ENCODE measurements at regions not wholly inside any gene's neighbourhood (a gene's known extent, or its start where the extent isn't known, plus 50 kb on each side); places are given as distances from the start of the nearest gene placed in this dataset.

DNA sequence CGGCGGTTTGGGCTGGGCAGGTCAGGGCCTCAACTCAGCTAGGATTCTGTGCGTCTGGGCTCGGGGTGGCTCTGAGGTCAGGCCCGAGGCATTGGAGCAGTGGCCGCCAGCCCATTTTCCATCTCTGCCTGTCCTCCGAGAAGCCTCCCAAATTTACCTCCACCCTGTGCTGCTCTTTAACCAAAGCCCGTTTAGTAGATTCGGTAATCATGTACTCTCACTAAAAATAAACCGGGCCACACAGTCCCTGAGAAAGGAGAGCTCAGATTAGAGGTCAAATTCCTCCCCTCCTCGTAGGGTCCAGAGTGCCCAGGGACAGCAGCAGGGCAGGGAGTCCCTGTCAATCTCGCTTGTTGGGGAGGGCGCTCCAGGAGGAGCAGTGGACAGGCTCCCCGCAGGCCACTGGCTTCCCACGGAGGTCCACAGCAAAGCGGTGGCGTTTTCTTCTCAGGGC, 88.7 kb upstream of the CHST15 start:
- no peak overlapping the region for H3K4me3 ChIP-seq (ENCODE audit: low read depth, low read length)
- ChIA-PET POLR2A (no interaction called here), CTCF (no interaction called here)
- TF ChIP-seq, protein P1, sequence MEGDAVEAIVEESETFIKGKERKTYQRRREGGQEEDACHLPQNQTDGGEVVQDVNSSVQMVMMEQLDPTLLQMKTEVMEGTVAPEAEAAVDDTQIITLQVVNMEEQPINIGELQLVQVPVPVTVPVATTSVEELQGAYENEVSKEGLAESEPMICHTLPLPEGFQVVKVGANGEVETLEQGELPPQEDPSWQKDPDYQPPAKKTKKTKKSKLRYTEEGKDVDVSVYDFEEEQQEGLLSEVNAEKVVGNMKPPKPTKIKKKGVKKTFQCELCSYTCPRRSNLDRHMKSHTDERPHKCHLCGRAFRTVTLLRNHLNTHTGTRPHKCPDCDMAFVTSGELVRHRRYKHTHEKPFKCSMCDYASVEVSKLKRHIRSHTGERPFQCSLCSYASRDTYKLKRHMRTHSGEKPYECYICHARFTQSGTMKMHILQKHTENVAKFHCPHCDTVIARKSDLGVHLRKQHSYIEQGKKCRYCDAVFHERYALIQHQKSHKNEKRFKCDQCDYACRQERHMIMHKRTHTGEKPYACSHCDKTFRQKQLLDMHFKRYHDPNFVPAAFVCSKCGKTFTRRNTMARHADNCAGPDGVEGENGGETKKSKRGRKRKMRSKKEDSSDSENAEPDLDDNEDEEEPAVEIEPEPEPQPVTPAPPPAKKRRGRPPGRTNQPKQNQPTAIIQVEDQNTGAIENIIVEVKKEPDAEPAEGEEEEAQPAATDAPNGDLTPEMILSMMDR (IDR thresholded peaks at IDR 0.05; ENCODE audit: insufficient read depth, low read length, missing control alignments): no peak
- DNase-seq (ENCODE audit: low read depth, low spot score): no peak

DNA sequence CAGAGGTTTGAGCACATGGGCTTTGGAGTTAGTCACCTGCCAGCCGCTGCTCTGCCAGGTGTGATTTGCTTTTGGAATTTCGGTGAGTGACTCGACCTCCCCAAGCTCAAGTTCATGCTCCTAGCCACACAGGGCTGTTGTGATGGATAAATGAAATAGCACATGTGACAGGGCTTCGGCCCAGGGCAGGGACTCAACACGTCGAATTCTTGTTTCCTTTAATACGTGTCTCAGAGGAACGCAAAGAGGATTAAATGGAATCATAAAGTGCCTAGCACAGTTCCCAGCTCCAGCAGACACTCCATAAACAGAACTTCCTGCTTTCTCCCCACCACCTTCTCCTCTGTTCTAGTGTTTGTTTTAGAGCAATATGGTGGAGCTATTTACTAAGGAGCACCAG, 88.3 kb upstream of the CHST15 start:
- ChIA-PET CTCF (no interaction called here), POLR2A (no interaction called here)
- TF ChIP-seq, protein P1 (IDR thresholded peaks at IDR 0.05; ENCODE audit: insufficient read depth, low read length, missing control alignments): no peak
- DNase-seq (ENCODE audit: low read depth, low spot score): no peak
- no peak overlapping the region for H3K4me3 ChIP-seq (ENCODE audit: low read depth, low read length)

DNA sequence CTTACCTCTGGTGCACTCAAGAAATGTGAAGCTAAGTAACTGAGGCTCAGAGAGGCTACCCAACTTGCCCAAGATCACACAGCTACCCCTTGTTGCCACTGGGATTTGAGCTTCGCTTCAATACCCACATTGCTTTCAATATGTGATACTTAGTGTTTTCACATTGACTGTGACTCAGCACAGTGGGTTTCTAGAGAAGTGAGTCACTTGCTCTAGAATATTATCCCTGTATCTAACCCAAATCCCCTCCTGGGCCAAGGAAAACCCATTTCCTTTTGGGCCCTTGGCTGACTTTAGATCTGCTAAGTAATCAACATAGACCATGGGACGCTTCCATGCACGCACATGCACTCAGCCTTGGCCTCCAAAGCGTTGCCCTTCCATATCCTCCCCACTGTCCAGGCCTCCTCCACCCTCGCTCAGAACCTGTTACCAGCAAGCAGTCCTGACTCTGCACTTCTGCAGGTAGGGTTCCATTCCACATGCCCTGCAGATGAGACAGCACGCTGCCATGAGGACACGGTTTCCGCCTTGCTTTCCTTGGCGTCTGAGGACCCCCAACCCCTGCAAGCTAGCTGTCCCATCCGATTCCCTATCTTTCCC, 87.7 kb upstream of the CHST15 start:
- no peak for DNase-seq (ENCODE audit: low read depth, low spot score)
- TF ChIP-seq, protein P1 (IDR thresholded peaks at IDR 0.05; ENCODE audit: insufficient read depth, low read length, missing control alignments): no peak
- ChIA-PET CTCF (no interaction called here), POLR2A (no interaction called here)
- H3K4me3 ChIP-seq (ENCODE audit: low read depth, low read length): no peak overlapping the region

DNA sequence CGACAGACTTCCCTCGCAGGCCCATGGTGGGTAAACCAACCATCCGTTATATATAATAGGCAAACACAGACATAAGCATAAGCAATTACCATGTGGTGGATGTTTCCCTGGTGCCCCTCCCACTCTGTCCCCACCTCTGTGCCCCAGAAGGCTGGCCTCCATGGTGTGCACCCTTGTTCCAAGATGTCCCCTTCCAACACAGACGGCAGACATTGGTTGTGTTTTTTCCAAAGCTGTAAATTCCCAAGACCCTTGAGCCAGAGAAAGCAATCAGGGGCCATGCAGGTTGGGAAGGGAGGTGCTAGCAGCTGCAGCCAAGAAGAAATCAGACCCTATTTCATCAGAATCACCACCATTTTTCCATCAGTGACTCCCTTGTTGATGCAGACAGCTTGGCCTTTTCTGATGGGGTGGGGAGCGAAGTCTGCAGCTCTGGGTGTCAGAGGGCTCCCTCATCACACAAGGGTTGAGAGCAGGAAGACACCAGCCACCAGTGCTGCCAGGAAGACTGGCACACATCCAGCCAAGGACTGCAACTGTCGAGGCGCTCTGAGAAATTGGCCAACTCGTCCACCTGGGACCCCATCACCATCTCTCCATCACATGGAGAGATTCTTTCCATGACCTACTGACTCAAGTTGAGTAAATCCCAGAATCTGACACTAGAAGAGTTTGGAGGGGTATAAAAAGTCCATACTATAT, 86.8 kb upstream of the CHST15 start:
- CTCF ChIA-PET: no interaction called here

DNA sequence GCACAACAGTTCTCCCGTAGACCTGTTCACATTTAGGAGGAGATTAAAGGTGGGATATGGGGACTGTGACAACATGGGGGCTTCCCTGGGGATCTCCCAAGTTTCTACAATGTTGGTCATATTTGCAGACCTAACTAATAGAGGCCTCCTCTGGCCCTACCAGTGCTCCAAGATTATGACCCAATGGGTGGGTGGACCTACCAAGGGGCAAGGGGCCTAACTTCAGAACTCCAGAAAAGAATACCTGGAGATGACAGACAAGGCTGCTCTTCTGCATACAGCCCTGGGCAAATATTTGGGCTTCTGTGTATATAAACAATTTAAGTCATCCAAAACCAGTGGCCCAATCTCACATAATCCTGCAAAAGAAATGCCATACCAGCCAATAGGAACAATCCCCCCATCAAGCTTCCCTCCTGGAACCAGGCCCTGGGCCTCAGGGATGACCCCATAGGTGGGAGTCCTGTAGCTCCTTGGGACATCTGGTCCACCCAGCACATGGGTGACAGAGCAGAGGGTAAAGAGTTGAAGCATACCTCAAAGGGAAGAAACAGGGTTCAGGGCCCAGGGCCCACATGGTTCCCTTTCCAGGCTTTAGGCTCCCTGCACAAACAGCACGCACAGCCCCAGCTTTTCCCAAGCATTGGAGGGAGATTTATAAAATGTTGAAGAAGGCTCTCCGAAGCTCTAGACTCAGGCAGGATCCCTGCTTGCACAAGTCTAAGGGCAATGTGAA, 86.1 kb upstream of the CHST15 start:
- TF ChIP-seq, protein P1 (IDR thresholded peaks at IDR 0.05; ENCODE audit: insufficient read depth, low read length, missing control alignments): no peak
- no peak for DNase-seq (ENCODE audit: low read depth, low spot score)
- CTCF ChIA-PET: no interaction called here
- POLR2A ChIA-PET: no interaction called here
- H3K4me3 ChIP-seq (ENCODE audit: low read depth, low read length): no peak overlapping the region

More for the DNA sequence above, 86.8 kb upstream of the CHST15 start:
- H3K4me3 ChIP-seq (ENCODE audit: low read depth, low read length): no peak overlapping the region
- no peak for DNase-seq (ENCODE audit: low read depth, low spot score)
- TF ChIP-seq, protein P1 (IDR thresholded peaks at IDR 0.05; ENCODE audit: insufficient read depth, low read length, missing control alignments): no peak
- POLR2A ChIA-PET: no interaction called here

DNA sequence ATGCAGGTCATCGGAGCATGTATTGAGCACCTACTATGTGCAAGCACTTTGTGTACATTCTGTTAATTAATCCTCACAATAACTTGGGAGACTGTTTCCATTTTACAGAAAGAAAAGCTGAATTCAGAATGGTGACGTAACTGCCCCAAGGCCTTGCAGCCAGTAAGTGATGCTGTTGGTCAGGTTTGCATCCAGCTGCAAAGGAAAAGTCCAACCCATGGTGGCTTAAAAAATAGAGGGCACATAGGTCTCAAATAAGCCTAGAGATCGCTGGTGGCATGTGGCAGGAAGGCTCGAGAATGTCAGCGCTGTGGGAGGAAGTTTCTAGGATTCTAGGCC, 83.8 kb upstream of the CHST15 start:
- POLR2A ChIA-PET: no interaction called here
- H3K4me3 ChIP-seq (ENCODE audit: low read depth, low read length): no peak overlapping the region
- no peak for DNase-seq (ENCODE audit: low read depth, low spot score)
- CTCF ChIA-PET: no interaction called here
- TF ChIP-seq, protein P1 (IDR thresholded peaks at IDR 0.05; ENCODE audit: insufficient read depth, low read length, missing control alignments): no peak

Data from AG04449 (cell line).